CD4-positive, alpha-beta T cell (primary cell): ENCODE measurements at regions not wholly inside any gene's neighbourhood (a gene's known extent, or its start where the extent isn't known, plus 50 kb on each side); places are given as distances from the start of the nearest gene placed in this dataset.

ENCODE experiments used
- ATAC-seq: fragments of 200-7000 bp; cut with Tn5 transposase; one replicate; pipeline ENCODE4 v1.10.0; 2022; ENCODE audit warnings: mild to moderate bottlenecking; ENCODE audit not compliant: poor library complexity
- CTCF ChIA-PET: fragments of 350-600 bp; sonication (Branson Sonifier 250); formaldehyde crosslinking; loops from one replicate; lab custom pipeline; 2021; ENCODE audit warnings: antibody characterized with exemption, inconsistent platforms; lab: Charles Lee
- POLR2A ChIA-PET: fragments of 350-600 bp; sonication (Branson Sonifier 250); formaldehyde crosslinking; loops from one replicate; lab custom pipeline; 2021; ENCODE audit warnings: antibody characterized with exemption, inconsistent platforms; lab: Charles Lee
- DNase-seq, 14 experiments: peaks; one replicate each; pipeline ENCODE4 v3.0.0-alpha.2; 2013 to 2020; ENCODE audit warnings: mixed read lengths in 2 of 14
- H3K27ac ChIP-seq, 2 donors: one replicate each; pipeline versions ENCODE4 v1.5.1 to v1.7.0; 2013; ENCODE audit warnings: low read length in 2 of 2, low read depth in 1 of 2, mild to moderate bottlenecking in 1 of 2
- H3K27me3 ChIP-seq, 2 experiments: 1 replicate in 1 of 2; 2 replicates in 1 of 2; pipeline versions ENCODE4 v1.6.1 to v1.7.0; 2013; ENCODE audit warnings: low read length in 2 of 2, control low read depth in 1 of 2, mild to moderate bottlenecking in 1 of 2, moderate library complexity in 1 of 2; ENCODE audit not compliant: insufficient read depth in 2 of 2, control insufficient read depth in 1 of 2
- H3K36me3 ChIP-seq: one replicate; pipeline ENCODE4 v1.6.1; 2013; ENCODE audit warnings: low read length, control low read depth; ENCODE audit not compliant: insufficient read depth
- H3K4me1 ChIP-seq: one replicate; pipeline ENCODE4 v1.6.1; 2013; ENCODE audit warnings: low read length, control low read depth; ENCODE audit not compliant: insufficient read depth
- H3K4me3 ChIP-seq: one replicate; pipeline ENCODE4 v1.5.1; 2013; ENCODE audit warnings: mild to moderate bottlenecking, low read length, moderate library complexity
- H3K9me3 ChIP-seq, 2 experiments: 1 replicate in 1 of 2; 2 replicates in 1 of 2; pipeline versions ENCODE4 v1.6.1 to v1.7.0; 2013; ENCODE audit warnings: low read length in 2 of 2, mild to moderate bottlenecking in 2 of 2, control low read depth in 1 of 2, moderate library complexity in 1 of 2; ENCODE audit not compliant: control insufficient read depth in 1 of 2, insufficient read depth in 1 of 2
- H3K27ac Mint-ChIP-seq: one replicate; pipeline ENCODE4 v1.8.0; 2020; ENCODE audit warnings: mixed read lengths
- H3K27me3 Mint-ChIP-seq: one replicate; pipeline ENCODE4 v1.8.0; 2021; ENCODE audit warnings: mixed read lengths
- H3K36me3 Mint-ChIP-seq: one replicate; pipeline ENCODE4 v1.8.0; 2021; ENCODE audit warnings: low read depth, mixed read lengths
- H3K4me1 Mint-ChIP-seq: one replicate; pipeline ENCODE4 v1.8.0; 2021; ENCODE audit warnings: low read depth, mixed read lengths
- H3K4me3 Mint-ChIP-seq: one replicate; pipeline ENCODE4 v1.8.0; 2020; ENCODE audit warnings: mild to moderate bottlenecking, mixed read lengths
- H3K9me3 Mint-ChIP-seq: one replicate; pipeline ENCODE4 v1.8.0; 2020; ENCODE audit warnings: mixed read lengths
- intact Hi-C, 2 experiments: fragments of 100-400 bp; cut with DNase I in 1 of 2; cut with micrococcal nuclease in 1 of 2; formaldehyde crosslinking; loops; one replicate each; pipeline versions ENCODE4 v1.15.1 to v1.9.0; 2023 to 2025; cut with DNase I, micrococcal nuclease
- TF ChIP-seq, protein P1 (sequence below): fragments of 200-600 bp; IDR thresholded peaks from one replicate; pipeline ENCODE4 v1.8.0; 2022; ENCODE audit warnings: antibody characterized with exemption, mild to moderate bottlenecking

GRCh38 chr3:24040311-24040710 is 95.2 kb downstream of the NR1D2 start:
- H3K27me3 Mint-ChIP-seq, result no peaks in the 10 kb centered on the region
- intact Hi-C loops, result no loop called here
- no peak overlapping the region for H3K4me3 Mint-ChIP-seq
- ATAC-seq, result no peak
- H3K36me3 Mint-ChIP-seq, result no peaks in the 10 kb centered on the region
- POLR2A ChIA-PET, result no interaction called here
- H3K9me3 Mint-ChIP-seq, result no peaks in the 10 kb centered on the region
- TF ChIP-seq, protein P1, sequence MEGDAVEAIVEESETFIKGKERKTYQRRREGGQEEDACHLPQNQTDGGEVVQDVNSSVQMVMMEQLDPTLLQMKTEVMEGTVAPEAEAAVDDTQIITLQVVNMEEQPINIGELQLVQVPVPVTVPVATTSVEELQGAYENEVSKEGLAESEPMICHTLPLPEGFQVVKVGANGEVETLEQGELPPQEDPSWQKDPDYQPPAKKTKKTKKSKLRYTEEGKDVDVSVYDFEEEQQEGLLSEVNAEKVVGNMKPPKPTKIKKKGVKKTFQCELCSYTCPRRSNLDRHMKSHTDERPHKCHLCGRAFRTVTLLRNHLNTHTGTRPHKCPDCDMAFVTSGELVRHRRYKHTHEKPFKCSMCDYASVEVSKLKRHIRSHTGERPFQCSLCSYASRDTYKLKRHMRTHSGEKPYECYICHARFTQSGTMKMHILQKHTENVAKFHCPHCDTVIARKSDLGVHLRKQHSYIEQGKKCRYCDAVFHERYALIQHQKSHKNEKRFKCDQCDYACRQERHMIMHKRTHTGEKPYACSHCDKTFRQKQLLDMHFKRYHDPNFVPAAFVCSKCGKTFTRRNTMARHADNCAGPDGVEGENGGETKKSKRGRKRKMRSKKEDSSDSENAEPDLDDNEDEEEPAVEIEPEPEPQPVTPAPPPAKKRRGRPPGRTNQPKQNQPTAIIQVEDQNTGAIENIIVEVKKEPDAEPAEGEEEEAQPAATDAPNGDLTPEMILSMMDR, result no peak
- no peaks in the 10 kb centered on the region for H3K4me1 Mint-ChIP-seq
- no peaks in the 10 kb centered on the region for H3K27me3 ChIP-seq
- no peak overlapping the region for H3K4me3 ChIP-seq
- no peak overlapping the region for H3K27ac Mint-ChIP-seq
- H3K27ac ChIP-seq, result no peak overlapping the region
- H3K4me1 ChIP-seq, result no peaks in the 10 kb centered on the region
- H3K36me3 ChIP-seq, result no peaks in the 10 kb centered on the region
- DNase-seq, result no peak
- no peaks in the 10 kb centered on the region for H3K9me3 ChIP-seq
- CTCF ChIA-PET, result interaction anchor here (0.8 kb wide), 1 partner anchor 9 kb away, joined by 3 read pairs; no protein-coding TSS in a partner anchor

DNA sequence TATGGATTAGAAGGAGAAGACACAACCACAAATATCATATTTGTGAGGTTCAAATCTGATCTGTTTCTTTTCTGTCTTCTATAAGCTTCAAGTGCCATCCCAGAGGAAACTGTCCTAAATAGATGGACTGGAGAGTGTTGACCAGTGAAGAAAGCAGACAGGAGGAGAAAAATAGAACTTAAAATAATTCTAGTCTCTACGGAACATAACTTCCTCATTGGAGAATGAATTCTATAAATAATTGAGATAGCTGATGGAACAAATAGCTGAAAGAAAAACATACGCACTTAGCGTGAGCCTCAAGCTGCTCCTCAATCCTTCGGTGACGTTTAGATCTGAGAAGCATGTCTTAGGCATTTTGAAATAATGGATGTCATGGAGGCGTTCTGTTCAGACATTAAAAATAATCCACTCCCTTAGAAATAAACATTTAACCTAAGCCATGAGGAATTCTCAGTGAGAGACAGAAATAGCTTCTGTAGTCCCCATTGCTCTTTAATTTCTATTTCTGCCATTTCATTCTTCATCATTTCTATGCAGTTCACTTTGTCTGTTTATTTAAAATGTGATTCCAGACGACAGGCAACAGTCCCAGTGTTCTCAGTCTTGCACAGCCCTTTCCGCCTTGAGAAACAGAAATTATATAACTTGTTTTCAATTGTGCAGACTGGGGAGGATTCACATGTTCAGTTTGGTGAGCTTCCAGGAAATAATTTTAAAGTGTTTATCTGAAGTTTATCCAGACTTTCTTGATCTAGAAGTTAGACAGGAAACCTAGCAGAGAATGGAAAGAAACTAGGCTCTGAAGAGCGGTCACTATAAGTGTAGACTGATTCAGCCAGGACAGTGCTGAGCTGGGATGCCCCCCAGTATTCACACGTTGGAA is 97.3 kb downstream of the NR1D2 start:
- H3K36me3 Mint-ChIP-seq, result no peaks in the 10 kb centered on the region
- no peak for ATAC-seq
- H3K4me3 Mint-ChIP-seq, result no peak overlapping the region
- no peaks in the 10 kb centered on the region for H3K9me3 Mint-ChIP-seq
- no peaks in the 10 kb centered on the region for H3K27me3 Mint-ChIP-seq
- Histone ChIP-seq H3K4me1 (no peaks in the 10 kb centered on the region), H3K36me3 (no peaks in the 10 kb centered on the region), H3K27ac (no peak overlapping the region), H3K4me3 (no peak overlapping the region), H3K9me3 (no peaks in the 10 kb centered on the region), H3K27me3 (no peaks in the 10 kb centered on the region)
- DNase-seq, result no peak
- H3K4me1 Mint-ChIP-seq, result no peaks in the 10 kb centered on the region
- intact Hi-C loops, result no loop called here
- TF ChIP-seq, protein P1, result no peak
- ChIA-PET POLR2A (no interaction called here), CTCF (no interaction called here)
- H3K27ac Mint-ChIP-seq, result no peak overlapping the region

DNA sequence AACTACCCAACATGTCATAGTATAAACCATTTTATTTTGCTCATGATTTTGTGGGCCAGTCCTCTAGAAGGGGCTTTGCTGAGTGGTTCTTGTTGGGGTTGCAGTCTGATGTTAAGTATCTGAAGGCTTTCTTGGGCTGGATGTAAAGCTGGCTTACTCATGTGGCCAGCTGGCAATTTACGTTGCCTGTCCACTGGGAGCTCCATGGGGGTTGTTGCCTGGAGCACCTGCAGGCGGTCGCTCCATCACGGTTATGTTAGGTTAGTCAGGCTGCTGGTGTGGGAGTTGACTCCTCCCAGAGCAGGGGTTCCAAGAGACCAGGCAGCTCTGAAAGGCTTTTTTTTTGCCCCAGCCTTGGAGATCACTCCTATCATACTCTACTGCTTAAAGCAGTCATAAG is 98.1 kb downstream of the NR1D2 start:
- TF ChIP-seq, protein P1, result no peak
- no peak overlapping the region for H3K27ac ChIP-seq
- Mint-ChIP-seq H3K4me3 (no peak overlapping the region), H3K9me3 (no peaks in the 10 kb centered on the region), H3K4me1 (no peaks in the 10 kb centered on the region), H3K27ac (no peak overlapping the region), H3K36me3 (no peaks in the 10 kb centered on the region), H3K27me3 (no peaks in the 10 kb centered on the region)
- no peak for ATAC-seq
- no peaks in the 10 kb centered on the region for H3K9me3 ChIP-seq
- intact Hi-C loops, result no loop called here
- H3K27me3 ChIP-seq, result no peaks in the 10 kb centered on the region
- POLR2A ChIA-PET, result no interaction called here
- no peak for DNase-seq
- H3K36me3 ChIP-seq, result no peaks in the 10 kb centered on the region
- H3K4me3 ChIP-seq, result no peak overlapping the region
- no peaks in the 10 kb centered on the region for H3K4me1 ChIP-seq
- CTCF ChIA-PET, result no interaction called here
